BE2C (cell line): ENCODE measurements at regions not wholly inside any gene's neighbourhood (a gene's known extent, or its start where the extent isn't known, plus 50 kb on each side); places are given as distances from the start of the nearest gene placed in this dataset.

Source experiments
- DNase-seq: peaks from one replicate; pipeline ENCODE4 v3.0.0-alpha.2; 2020
- H3K27me3 ChIP-seq: fragments of 250-450 bp; sonication (Bioruptor Pico); 2 replicates; pipeline ENCODE4 v1.5.1; 2020; ENCODE audit warnings: mild to moderate bottlenecking
- H3K36me3 ChIP-seq: fragments of 250-450 bp; sonication (Bioruptor Pico); 2 replicates; pipeline ENCODE4 v1.5.1; 2020; ENCODE audit warnings: mild to moderate bottlenecking
- H3K4me1 ChIP-seq: fragments of 250-450 bp; sonication (Bioruptor Pico); 2 replicates; pipeline ENCODE4 v1.5.1; 2020
- H3K4me3 ChIP-seq: 2 replicates; pipeline ENCODE4 v1.5.1; 2011; ENCODE audit warnings: low read depth, low read length
- H3K9me3 ChIP-seq: fragments of 250-450 bp; sonication (Bioruptor Pico); 2 replicates; pipeline ENCODE4 v1.5.1; 2020
- CTCF ChIP-seq: IDR thresholded peaks from 2 replicates; pipeline ENCODE4 v1.5.1; 2012; ENCODE audit warnings: mild to moderate bottlenecking, low read depth, low read length

GRCh38 chr2:67201521-67201920 lies 195.6 kb upstream of the ETAA1 start:
- TF ChIP-seq CTCF = no peak
- H3K4me1 ChIP-seq = no peaks in the 10 kb centered on the region

GRCh38 chr2:67204349-67204748 lies 192.8 kb upstream of the ETAA1 start:
- Histone ChIP-seq H3K9me3 (no peaks in the 10 kb centered on the region), H3K36me3 (no peaks in the 10 kb centered on the region), H3K4me3 (no peak overlapping the region), H3K27me3 (no peaks in the 10 kb centered on the region), H3K4me1 (no peaks in the 10 kb centered on the region)
- TF ChIP-seq CTCF = no peak
- no peak for DNase-seq

More at GRCh38 chr2:67201521-67201920, 195.6 kb upstream of the ETAA1 start:
- Histone ChIP-seq H3K9me3 (no peaks in the 10 kb centered on the region), H3K27me3 (no peaks in the 10 kb centered on the region), H3K36me3 (no peaks in the 10 kb centered on the region), H3K4me3 (no peak overlapping the region)
- no peak for DNase-seq

- no peaks in the 10 kb centered on the region for H3K36me3 ChIP-seq
- no peak for DNase-seq
- peaks cover 4% of the 10 kb centered on the region; the same call in 1 of the 2 replicates for H3K4me1 ChIP-seq
- no peak overlapping the region for H3K4me3 ChIP-seq
- no peaks in the 10 kb centered on the region for H3K27me3 ChIP-seq
- TF ChIP-seq CTCF = no peak
- H3K9me3 ChIP-seq = no peaks in the 10 kb centered on the region
These were observed 188.1 kb upstream of the ETAA1 start for GRCh38 chr2:67208887-67209500.

- Histone ChIP-seq H3K4me3 (no peak overlapping the region), H3K36me3 (no peaks in the 10 kb centered on the region), H3K27me3 (no peaks in the 10 kb centered on the region), H3K9me3 (no peaks in the 10 kb centered on the region), H3K4me1 (peaks cover 8% of the 10 kb centered on the region)
- TF ChIP-seq CTCF = peak; percentile 24; the same call in 1 of the 2 replicates
- DNase-seq = no peak
These were observed 186.7 kb upstream of the ETAA1 start for GRCh38 chr2:67210430-67210829.

GRCh38 chr2:67212203-67212602 lies 184.9 kb upstream of the ETAA1 start:
- Histone ChIP-seq H3K36me3 (no peaks in the 10 kb centered on the region), H3K4me1 (peaks cover 8% of the 10 kb centered on the region), H3K27me3 (no peaks in the 10 kb centered on the region), H3K9me3 (no peaks in the 10 kb centered on the region), H3K4me3 (no peak overlapping the region)
- no peak for DNase-seq
- no peak for TF ChIP-seq CTCF

- DNase-seq = peak; percentile 37
- H3K27me3 ChIP-seq = no peaks in the 10 kb centered on the region
- no peaks in the 10 kb centered on the region for H3K9me3 ChIP-seq
- H3K36me3 ChIP-seq = no peaks in the 10 kb centered on the region
- TF ChIP-seq CTCF = no peak
- peaks cover 8% of the 10 kb centered on the region for H3K4me1 ChIP-seq
- peak overlapping the region; percentile 41 for H3K4me3 ChIP-seq
These were observed 183.9 kb upstream of the ETAA1 start for GRCh38 chr2:67213270-67213670.
